ENCODE measurements at regions not wholly inside any gene's neighbourhood (a gene's known extent, or its start where the extent isn't known, plus 50 kb on each side); places are given as distances from the start of the nearest gene placed in this dataset.
A peak's percentile ranks its signal among the peaks of the same experiment; 100 is the strongest.
"Not testable (repeated sequence)": the region's sequence is repeated elsewhere in the genome, so short reads cannot be mapped to it uniquely, and the experiment has no call there.

GRCh38 chr4:153929675-153930074, 140.8 kb upstream of the SFRP2 start:
- DNase-seq, result no peak

GRCh38 chr4:153927451-153927850, 138.6 kb upstream of the SFRP2 start:
- DNase-seq, result no peak

- no peak for DNase-seq
Measured at GRCh38 chr4:153922148-153922547, 133.3 kb upstream of the SFRP2 start.

GRCh38 chr4:153919667-153920066, 130.8 kb upstream of the SFRP2 start:
- no peak for DNase-seq

GRCh38 chr4:153916273-153916755, 127.4 kb upstream of the SFRP2 start:
- DNase-seq, result peak; percentile 39

- DNase-seq, result no peak
Measured at GRCh38 chr4:153912301-153912700, 123.4 kb upstream of the SFRP2 start.

- DNase-seq, result no peak
Measured at GRCh38 chr4:153909672-153910071, 120.8 kb upstream of the SFRP2 start.

- DNase-seq, result no peak
Measured at GRCh38 chr4:153906231-153906630, 117.3 kb upstream of the SFRP2 start.

GRCh38 chr4:153905231-153905630, 116.3 kb upstream of the SFRP2 start:
- DNase-seq, result no peak

GRCh38 chr4:153904011-153904410, 115.1 kb upstream of the SFRP2 start:
- no peak for DNase-seq

- no peak for DNase-seq
Measured at GRCh38 chr4:153901220-153901619, 112.3 kb upstream of the SFRP2 start.

- no peak for DNase-seq
Measured at GRCh38 chr4:153900426-153900825, 111.5 kb upstream of the SFRP2 start.

GRCh38 chr4:153890761-153891160, 101.9 kb upstream of the SFRP2 start:
- no peak for DNase-seq

GRCh38 chr4:153887217-153887616, 98.3 kb upstream of the SFRP2 start:
- no peak for DNase-seq

GRCh38 chr4:153884325-153884724, 95.4 kb upstream of the SFRP2 start:
- no peak for DNase-seq

GRCh38 chr4:153880983-153881382, 92.1 kb upstream of the SFRP2 start:
- DNase-seq, result no peak

- no peak for DNase-seq
Measured at GRCh38 chr4:153877898-153878297, 89.0 kb upstream of the SFRP2 start.

GRCh38 chr4:153873741-153874140, 84.9 kb upstream of the SFRP2 start:
- no peak for DNase-seq

- not testable (repeated sequence) for DNase-seq
Measured at GRCh38 chr4:153866766-153867165, 77.9 kb upstream of the SFRP2 start.

GRCh38 chr4:153852501-153852900, 63.6 kb upstream of the SFRP2 start:
- DNase-seq, result no peak

- DNase-seq, result no peak
Measured at GRCh38 chr4:153850533-153851280, 61.8 kb upstream of the SFRP2 start.

- DNase-seq, result no peak
Measured at GRCh38 chr4:153844144-153844543, 55.3 kb upstream of the SFRP2 start.
